HG02870 (cell line): ENCODE measurements at regions not wholly inside any gene's neighbourhood (a gene's known extent, or its start where the extent isn't known, plus 50 kb on each side); places are given as distances from the start of the nearest gene placed in this dataset.
"Not testable (repeated sequence)": the region's sequence is repeated elsewhere in the genome, so short reads cannot be mapped to it uniquely, and the experiment has no call there.

Experiments
- ATAC-seq: cut with Tn5 transposase; IDR thresholded peaks from one replicate; pipeline ENCODE4 v1.9.1; 2021; ENCODE audit warnings: mild to moderate bottlenecking, moderate library complexity; ENCODE audit not compliant: unreplicated experiment

GRCh38 chr9:38342532-38342931, 50.0 kb upstream of the ALDH1B1 start:
- no peak for ATAC-seq

GRCh38 chr9:38342096-38342495, 50.4 kb upstream of the ALDH1B1 start:
- no peak for ATAC-seq

GRCh38 chr9:38339496-38339895, 53.0 kb upstream of the ALDH1B1 start:
- ATAC-seq, result no peak

GRCh38 chr9:38339087-38339486, 53.4 kb upstream of the ALDH1B1 start:
- no peak for ATAC-seq

- no peak for ATAC-seq
Observed at GRCh38 chr9:38338342-38339018, 54.0 kb upstream of the ALDH1B1 start.

- no peak for ATAC-seq
Observed at GRCh38 chr9:38337706-38338264, 54.7 kb upstream of the ALDH1B1 start.

GRCh38 chr9:38337181-38337580, 55.3 kb upstream of the ALDH1B1 start:
- ATAC-seq, result no peak

- ATAC-seq, result no peak
Observed at GRCh38 chr9:38336341-38336740, 56.2 kb upstream of the ALDH1B1 start.

- no peak for ATAC-seq
Observed at GRCh38 chr9:38335686-38336085, 56.8 kb upstream of the ALDH1B1 start.

- ATAC-seq, result no peak
Observed at GRCh38 chr9:38334234-38334633, 58.3 kb upstream of the ALDH1B1 start.

GRCh38 chr9:38333047-38333446, 59.5 kb upstream of the ALDH1B1 start:
- no peak for ATAC-seq

- ATAC-seq, result no peak
Observed at GRCh38 chr9:38332625-38333024, 59.9 kb upstream of the ALDH1B1 start.

- no peak for ATAC-seq
Observed at GRCh38 chr9:38331141-38331540, 61.4 kb upstream of the ALDH1B1 start.

GRCh38 chr9:38329968-38330367, 62.5 kb upstream of the ALDH1B1 start:
- ATAC-seq, result no peak

GRCh38 chr9:38328765-38329164, 63.7 kb upstream of the ALDH1B1 start:
- ATAC-seq, result no peak

GRCh38 chr9:38326122-38326521, 66.4 kb upstream of the ALDH1B1 start:
- no peak for ATAC-seq

GRCh38 chr9:38324213-38324612, 68.3 kb upstream of the ALDH1B1 start:
- ATAC-seq, result not testable (repeated sequence)

- ATAC-seq, result no peak
Observed at GRCh38 chr9:38322937-38323336, 69.6 kb upstream of the ALDH1B1 start.

- ATAC-seq, result no peak
Observed at GRCh38 chr9:38319496-38320173, 72.9 kb upstream of the ALDH1B1 start.

- peak; percentile 96 for ATAC-seq
Observed at GRCh38 chr9:38318759-38319495, 73.6 kb upstream of the ALDH1B1 start.

- no peak for ATAC-seq
Observed at GRCh38 chr9:38316166-38316780, 76.2 kb upstream of the ALDH1B1 start.
